ENCODE measurements at regions not wholly inside any gene's neighbourhood (a gene's known extent, or its start where the extent isn't known, plus 50 kb on each side); places are given as distances from the start of the nearest gene placed in this dataset.

- DNase-seq = no peak
These were observed 107.7 kb downstream of the BAMBI start for GRCh38 chr10:28785018-28785417.

- DNase-seq = no peak
These were observed 110.9 kb downstream of the BAMBI start for GRCh38 chr10:28788252-28788651.

GRCh38 chr10:28788762-28789161 lies 111.4 kb downstream of the BAMBI start:
- DNase-seq = no peak

- no peak for DNase-seq
These were observed 112.8 kb downstream of the BAMBI start for GRCh38 chr10:28790146-28790545.

GRCh38 chr10:28793482-28793881 lies 116.2 kb downstream of the BAMBI start:
- DNase-seq = no peak

- DNase-seq = no peak
These were observed 117.7 kb downstream of the BAMBI start for GRCh38 chr10:28794986-28795385.

GRCh38 chr10:28796606-28797512 lies 119.5 kb downstream of the BAMBI start:
- no peak for DNase-seq

GRCh38 chr10:28797904-28798371 lies 120.6 kb downstream of the BAMBI start:
- DNase-seq = no peak

- no peak for DNase-seq
These were observed 121.2 kb downstream of the BAMBI start for GRCh38 chr10:28798428-28798955.

GRCh38 chr10:28798964-28799363 lies 121.6 kb downstream of the BAMBI start:
- DNase-seq = no peak

GRCh38 chr10:28800144-28800543 lies 122.8 kb downstream of the BAMBI start:
- DNase-seq = no peak

- DNase-seq = no peak
These were observed 123.9 kb downstream of the BAMBI start for GRCh38 chr10:28801247-28801646.

- DNase-seq = no peak
These were observed 124.5 kb downstream of the BAMBI start for GRCh38 chr10:28801869-28802268.

GRCh38 chr10:28805390-28805789 lies 128.1 kb downstream of the BAMBI start:
- DNase-seq = no peak

GRCh38 chr10:28806488-28806941 lies 129.2 kb downstream of the BAMBI start:
- peak; percentile 0 for DNase-seq

- no peak for DNase-seq
These were observed 129.8 kb downstream of the BAMBI start for GRCh38 chr10:28806951-28807759.

GRCh38 chr10:28807760-28808613 lies 130.7 kb downstream of the BAMBI start:
- no peak for DNase-seq

- no peak for DNase-seq
These were observed 131.4 kb downstream of the BAMBI start for GRCh38 chr10:28808693-28809092.

- DNase-seq = no peak
These were observed 132.9 kb downstream of the BAMBI start for GRCh38 chr10:28810057-28810870.

- no peak for DNase-seq
These were observed 134.5 kb downstream of the BAMBI start for GRCh38 chr10:28811639-28812349.
